ENCODE measurements at regions not wholly inside any gene's neighbourhood (a gene's known extent, or its start where the extent isn't known, plus 50 kb on each side); places are given as distances from the start of the nearest gene placed in this dataset.

DNA sequence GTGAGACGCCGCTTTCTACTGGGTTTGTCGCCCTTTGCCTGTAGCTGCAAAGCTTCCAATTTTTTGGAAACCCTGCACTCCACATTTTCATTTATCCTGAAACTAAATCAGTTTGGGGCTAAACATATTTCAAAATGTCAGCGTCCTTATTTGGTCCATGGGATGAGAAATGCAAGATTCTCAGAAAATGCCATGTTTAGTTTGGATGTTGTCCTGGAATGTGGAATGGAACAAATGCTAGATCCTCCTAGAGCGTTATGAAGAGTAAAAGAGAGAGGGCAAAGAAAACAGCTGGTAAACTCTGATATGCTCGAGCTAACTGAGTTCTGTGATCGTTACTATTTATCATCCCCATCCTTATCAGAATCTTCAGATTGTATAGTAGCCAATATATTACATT, 236.9 kb downstream of the KLF6 start:
- intact Hi-C loops (cut with micrococcal nuclease): no loop called here

DNA sequence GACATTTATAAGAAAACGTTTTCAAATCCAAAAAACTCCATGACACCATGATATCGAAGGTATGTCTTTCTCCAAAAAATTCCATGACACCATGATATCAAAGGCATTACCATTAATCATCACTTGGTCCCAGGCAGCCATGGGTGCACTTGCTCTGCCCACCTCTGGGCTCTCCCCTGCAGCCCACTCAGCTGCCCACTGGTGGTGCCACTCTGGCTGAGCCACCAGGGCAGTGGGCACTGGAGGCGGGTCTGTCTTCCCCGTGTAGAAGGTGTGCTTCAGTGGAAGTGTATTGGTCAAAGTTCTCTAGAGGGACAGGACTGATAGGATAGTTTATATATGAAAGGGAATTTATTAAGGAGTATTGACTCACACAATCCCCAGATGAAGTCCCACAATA, 240.4 kb downstream of the KLF6 start:
- intact Hi-C loops (cut with micrococcal nuclease): no loop called here

DNA sequence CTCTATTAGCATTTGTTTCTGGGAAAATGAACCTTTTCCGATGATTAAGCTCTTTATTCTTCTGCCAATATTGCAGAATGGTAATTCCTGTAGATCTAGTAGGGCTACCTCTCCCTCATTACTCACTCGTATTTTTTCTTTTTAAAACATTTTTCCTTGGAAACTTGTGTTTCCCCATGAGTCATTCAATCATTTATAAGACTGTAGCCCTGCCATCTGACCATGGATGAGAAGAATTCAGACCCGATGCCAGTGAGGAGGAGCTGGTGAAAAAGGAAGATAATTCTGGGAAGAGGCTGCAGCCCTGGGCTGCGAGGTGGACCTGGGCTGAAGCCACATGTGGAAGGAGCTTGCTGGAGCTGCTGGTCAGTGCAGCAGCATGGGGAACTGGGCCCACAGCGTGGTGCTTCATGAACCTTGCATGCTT, 242.8 kb downstream of the KLF6 start:
- intact Hi-C loops (cut with micrococcal nuclease): no loop called here

DNA sequence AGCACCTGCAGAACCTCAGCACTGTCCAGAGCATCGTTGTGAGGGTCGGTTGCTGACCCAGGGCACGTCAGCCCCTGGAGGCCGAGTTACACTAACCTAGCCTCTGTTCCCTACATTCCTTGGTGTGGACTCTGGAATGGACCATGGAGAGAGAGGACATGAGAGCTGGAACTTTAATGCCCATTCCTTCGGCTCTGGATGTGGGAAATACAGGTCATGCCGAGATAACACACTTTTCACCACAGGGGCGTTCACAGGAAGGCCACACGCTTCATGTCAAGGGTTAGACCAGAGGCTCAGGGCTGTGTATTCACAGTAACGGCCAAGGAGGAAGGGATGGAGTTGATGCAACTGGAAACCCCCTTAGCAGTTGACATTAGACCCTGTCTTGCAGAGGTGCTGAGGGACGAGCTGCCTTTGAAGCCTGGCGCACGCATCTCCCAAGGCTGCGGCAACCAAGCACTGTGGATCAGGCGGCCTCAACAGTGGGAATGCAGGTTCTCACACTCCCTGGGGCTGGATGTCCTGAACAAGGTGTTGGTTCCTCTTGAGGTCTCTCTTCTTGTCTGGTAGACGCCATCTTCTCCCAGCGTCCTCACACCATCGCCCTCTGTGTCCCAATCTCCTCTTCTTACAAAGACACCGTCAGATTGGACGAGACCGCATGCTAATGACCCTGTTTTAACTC, 245.2 kb downstream of the KLF6 start:
- intact Hi-C loops (cut with micrococcal nuclease): no loop called here

DNA sequence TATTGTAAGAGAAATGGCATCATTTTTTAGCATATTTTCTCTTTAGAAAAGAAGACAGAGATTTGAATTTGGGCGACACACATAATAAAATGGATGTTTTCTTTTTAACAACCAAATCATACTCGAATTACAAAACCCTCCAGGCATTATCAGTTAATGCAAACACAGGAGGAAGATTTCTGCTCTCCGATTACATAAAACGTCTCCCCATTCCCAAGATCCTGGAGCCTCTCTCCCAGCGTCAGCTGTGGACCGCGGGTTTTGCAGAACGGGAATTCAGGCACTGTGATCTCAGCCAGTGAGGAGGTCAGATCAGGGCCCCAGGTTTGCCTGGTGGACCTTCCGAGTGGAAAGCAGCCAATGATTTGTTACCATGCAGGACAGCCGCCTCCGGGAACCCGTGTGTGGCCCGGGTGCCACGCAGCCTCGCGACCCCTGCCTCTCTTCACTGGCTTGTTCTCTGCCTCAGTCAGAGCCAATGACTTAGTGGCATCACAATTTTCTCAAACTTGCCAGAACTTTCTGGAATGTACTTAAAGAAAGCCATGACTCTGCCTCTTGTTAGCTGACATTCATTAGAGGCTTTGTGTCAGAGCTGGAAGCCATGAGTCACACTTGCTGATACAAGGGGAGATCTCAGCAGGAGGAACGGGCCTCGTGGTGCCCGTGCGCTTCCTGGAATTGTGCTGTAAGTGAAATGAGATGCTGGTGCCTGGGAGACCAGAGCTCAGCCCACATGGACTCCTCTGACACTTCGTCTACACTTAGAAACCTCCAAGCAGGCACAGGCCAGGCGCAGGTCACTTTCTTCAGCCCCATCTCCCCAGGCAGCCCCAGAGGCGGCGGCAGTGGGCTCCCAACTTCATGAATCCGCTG, 246.1 kb downstream of the KLF6 start:
- intact Hi-C loops (cut with micrococcal nuclease): no loop called here

DNA sequence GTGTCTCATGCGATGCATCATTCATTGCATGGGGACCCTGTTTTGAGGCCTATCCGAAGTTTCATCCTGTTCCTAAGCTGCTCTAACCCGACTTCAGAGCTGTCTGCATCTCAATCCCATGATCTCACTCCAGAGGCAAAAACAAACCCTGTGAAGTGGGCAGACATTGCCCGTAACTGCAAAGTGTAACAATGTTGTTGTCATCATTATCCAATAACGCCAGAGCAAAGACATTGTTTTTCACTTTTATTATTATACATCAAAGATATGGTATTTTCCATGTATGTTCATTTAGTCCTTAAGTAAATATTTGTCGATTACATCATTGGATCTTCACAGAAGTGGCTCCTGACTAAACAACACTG, 246.7 kb downstream of the KLF6 start:
- intact Hi-C loops (cut with micrococcal nuclease): no loop called here

DNA sequence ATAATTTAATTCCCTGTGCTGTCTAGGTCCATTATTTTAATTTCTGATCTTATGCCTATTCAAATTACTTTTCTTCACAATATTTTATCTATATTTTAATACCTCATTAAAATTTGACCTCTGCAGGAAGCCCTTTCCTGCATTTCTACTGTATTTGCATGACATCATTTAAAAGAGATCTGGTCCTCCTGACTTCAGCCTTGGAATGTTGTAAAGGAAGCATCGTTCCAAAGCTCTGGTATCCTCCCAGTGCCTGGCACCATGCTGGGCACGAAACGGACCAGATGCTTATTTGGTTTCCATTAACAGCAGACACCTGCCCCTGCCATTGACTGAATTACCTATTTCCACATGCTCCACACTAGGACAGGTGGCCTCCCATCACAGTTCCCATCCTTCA, 247.5 kb downstream of the KLF6 start:
- intact Hi-C loops (cut with micrococcal nuclease): no loop called here

DNA sequence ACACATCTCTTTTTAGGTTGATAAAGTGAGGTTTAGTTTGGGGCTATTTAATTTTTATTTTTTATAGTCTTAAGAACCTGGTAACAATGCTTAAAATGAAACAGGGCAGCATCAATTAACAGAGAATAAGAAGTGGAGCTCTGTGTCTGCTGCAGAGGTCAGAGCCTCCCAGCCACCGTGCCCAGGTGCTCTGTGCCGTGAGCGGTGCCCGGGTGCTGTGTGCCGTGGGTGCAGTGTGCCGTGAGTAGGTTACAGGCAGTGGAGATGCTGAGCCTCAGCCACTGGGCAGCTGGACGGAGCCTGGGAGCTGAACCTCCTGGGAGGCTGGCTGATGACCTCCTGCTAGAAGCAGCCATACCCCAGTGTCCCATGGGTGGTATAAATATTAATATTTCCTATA, 250.0 kb downstream of the KLF6 start:
- intact Hi-C loops (cut with micrococcal nuclease): no loop called here

DNA sequence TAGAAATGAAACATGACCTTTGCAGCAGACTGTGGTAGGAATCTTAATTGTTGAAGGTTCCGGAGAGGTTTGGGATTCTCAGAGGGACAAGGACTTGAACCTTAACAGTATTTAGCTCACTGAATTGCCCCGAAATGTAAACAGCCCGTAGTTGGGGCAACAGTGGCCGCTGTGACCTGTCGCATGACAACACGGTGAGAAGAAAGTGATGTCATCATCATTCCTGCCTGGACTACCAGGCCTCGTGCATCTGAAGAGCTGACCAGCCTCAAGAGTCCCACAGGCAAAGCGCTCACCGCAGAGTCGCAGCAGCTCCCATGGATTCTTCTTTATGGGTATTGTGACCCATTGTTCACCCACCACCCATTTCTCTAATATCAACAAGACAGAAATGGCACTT, 250.6 kb downstream of the KLF6 start:
- intact Hi-C loops (cut with micrococcal nuclease): no loop called here

DNA sequence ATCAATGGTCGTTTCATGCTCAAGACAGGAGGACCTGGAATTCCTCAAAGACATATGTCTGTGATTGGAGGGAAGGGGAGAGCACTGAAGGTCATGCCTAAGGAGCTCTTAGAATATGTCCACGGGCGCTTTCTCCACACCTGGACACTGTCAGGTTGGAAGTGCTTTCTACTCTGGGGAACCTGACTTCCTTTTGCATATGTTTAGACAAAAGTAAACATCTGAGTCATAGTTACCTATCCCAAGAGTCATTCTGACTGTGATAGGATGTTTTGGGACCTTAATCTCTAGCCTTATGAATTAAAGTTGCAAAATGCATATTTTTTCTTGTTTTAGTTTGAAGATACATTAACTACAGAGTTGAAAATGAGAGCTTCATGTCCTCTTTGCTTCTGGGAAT, 251.7 kb downstream of the KLF6 start:
- intact Hi-C loops (cut with micrococcal nuclease): no loop called here

DNA sequence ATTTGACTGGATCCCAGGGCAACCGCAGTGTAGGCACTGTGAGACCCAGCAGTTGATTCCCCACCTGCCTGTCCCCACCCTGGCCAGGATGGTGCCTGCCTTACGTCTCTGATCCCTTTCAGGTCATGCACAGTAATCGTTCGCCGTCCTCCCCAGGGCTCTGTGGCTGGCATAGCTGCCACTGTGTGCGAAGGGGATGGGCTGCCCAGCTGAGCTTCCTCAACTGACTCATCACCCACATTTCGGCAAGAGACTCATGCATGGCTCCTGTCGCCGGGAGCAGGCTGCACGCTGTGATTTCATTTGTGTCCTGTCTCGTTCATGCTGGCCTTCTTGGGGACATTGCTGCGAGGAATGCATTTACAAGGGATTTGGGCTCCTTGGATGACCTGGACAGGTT, 252.4 kb downstream of the KLF6 start:
- intact Hi-C loops (cut with micrococcal nuclease): no loop called here

DNA sequence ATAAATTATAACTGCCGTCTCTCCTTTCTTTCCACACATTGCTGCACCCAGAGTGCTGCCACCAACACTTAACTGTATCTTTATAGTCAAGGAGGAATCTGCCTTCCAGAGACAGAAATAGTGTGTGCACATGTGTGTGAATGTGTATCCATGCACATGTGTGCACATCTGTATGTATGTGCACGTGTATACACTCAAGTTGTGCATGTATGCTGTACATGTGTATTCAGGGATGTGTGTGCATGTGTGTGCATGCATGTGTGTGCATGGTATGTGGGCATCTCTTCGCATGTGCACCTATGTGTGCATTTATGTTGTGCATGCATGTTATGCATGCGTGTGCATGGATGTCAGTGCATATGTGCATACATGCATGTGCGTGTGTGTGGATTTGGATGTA, 253.3 kb downstream of the KLF6 start:
- intact Hi-C loops (cut with micrococcal nuclease): no loop called here

DNA sequence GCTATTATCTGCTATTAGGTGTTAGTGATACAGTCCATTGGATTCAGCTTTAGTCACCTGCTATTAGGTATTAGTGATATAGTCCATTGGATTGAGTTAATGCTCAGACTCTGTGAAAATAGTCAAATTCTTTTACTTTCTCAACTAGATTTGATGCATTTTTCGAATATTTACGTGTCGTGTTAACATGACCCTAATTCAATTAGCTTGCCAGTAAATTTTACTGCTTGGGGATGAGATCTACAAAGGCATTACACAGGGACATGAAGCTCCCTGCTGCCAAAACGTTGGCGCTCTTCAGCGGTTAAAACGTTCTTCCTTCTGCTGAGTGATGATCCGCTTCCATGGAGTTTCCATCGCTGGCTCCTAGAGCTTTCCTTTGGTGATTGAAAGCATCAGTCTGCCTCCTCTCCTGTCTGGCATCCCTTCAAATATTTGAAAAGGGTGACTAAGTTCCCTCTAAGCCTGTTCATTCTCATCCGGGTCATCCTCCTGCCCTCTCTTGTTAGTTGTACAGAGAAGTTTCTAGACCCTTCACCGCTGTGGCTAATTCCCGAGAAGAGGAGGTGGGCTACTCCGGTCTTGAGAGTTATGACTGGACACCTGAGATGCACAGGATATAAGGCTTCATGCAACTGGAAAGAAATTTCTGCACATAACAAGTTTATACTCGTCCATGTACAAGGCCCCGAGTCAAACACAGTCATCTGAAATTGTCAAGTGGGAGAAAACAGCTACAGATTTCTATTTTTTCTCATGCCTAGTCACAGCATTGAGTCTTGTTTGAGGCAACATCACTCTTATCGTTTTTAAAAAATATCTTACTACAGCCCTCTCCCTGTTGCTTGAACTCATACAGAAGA, 254.0 kb downstream of the KLF6 start:
- intact Hi-C loops (cut with micrococcal nuclease): no loop called here

DNA sequence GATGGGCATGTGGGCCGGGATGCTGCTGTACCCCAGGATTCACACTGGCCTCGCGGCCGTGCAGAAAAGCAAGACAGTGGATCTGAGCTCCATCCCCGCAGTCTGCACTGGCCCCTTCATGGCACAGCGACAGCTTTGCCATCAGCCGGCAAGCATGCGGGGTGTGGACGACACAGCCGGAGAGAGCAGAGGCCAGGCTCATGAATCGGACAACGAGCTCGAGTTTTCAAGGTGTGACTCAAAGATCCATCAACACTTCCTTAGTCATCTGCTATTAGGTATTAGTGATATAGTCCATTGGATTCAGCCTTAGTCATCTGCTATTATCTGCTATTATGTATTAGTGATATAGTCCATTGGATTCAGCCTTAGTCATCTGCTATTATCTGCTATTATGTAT, 254.7 kb downstream of the KLF6 start:
- intact Hi-C loops (cut with micrococcal nuclease): no loop called here

DNA sequence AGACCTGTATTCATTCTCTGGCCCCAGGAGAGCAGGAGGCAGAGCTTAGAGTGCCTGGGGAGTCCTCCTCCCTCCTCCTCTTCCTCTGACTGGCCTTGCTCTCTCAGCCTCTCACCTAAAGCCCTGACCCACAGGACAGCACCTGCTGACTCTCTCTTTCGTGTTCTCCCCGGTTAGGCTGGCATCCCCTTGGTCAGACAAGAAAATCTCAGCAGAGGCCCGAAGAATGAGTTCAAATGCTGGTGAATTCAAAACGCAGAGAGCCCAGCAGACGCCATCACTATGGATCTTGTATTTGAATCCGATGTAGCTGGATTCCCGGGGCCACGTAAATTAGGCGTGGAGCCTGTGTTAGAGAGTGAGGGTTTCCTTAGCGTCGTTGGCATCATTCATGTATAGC, 255.3 kb downstream of the KLF6 start:
- intact Hi-C loops (cut with micrococcal nuclease): no loop called here

DNA sequence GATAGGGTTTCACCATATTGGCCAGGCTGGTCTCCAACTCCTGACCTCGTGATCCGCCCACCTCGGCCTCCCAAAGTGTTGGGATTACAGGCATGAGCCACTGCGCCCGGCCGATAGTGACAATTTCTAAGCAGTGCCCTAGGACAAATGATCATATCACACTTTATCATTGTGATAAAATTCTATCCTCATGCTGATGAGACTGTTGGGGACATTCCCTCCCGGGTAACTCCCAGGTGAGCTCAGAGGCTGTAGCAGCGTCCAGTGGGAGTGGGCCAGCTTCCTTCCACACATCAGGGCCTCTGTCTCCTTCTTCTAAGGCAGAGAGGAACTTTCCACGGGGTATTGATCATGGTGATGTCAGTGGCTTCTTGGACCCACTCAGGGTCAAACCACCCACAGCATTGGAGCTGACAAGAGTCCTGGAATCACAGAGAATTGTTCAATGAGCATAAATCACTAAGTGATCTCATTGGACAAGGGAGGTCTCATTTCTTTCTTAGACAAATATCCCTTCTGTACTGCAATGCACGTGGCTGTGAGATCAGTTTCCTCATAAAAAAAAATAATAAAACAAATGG, 256.1 kb downstream of the KLF6 start:
- intact Hi-C loops (cut with micrococcal nuclease): no loop called here

DNA sequence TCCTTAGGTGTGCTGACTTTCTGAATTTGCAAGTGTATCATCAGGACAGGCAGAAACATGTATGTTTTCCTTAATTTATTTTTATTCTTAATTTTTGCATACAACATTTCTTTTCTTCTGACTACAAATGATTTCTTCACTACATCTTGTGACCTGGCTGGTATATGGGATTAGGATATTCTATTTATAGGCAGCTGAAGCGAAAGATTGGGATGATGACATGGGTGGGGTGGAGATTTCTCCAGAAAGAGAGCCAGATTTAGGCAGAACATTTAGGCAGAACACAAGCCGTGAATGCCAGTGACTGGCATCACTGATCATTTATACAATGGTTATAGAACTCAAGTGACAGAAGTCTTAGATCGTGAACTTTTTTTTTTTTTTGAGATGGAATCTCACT, 256.7 kb downstream of the KLF6 start:
- intact Hi-C loops (cut with micrococcal nuclease): no loop called here

DNA sequence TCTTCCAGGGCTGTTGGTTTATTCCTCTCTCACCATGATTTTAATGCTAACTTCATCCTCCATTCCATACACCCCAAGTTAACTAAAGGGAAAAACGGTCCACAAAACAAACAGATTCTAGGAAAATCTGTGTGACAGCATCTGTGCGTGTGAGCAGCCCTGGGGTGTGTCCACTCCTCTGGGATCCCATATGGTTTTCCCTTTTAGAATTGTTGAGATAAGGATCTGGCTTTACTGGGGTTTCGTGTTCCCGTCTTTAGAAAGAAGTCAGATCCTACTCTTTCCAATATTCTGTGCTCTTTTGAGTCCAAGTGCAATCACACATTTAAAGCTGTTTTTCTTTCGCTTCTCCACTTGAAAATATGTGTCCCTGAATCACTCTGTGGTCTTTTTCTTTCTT, 257.1 kb downstream of the KLF6 start:
- intact Hi-C loops (cut with micrococcal nuclease): no loop called here

DNA sequence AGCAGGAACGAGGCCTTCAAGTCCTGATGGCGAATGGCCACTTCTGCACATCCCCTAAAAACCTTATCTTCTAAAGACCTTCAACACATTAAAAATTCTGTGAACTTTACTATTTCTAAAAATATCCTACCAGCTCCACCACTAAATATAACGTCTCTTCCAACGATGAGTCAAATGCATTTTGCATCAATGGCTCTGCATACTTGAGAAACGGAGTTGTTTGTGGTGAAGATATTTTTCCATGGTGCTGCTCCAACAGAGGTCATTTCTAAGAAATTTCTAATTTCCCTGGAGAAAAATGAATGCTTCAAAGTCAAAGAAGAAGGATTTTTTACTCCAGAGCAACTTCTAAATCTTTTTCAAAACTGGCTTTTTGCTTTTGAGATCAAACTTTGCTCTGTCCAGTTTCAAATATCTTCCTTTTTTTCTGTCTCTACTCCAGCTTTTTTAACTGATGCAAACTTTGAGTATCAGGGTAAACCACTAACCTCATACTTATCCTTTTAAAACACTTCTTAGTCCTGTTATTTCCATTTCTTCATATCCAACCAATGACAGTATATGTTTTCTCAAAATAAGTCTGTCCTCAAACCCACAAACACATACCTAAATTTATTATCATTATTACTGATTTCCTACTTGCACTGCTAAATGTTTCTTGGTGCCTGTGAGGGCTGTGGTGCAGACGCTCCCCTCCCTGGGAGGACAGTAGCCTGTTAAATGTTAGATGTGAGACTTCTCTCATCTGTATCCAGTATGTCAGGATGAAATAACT, 258.1 kb downstream of the KLF6 start:
- intact Hi-C loops (cut with micrococcal nuclease): no loop called here

DNA sequence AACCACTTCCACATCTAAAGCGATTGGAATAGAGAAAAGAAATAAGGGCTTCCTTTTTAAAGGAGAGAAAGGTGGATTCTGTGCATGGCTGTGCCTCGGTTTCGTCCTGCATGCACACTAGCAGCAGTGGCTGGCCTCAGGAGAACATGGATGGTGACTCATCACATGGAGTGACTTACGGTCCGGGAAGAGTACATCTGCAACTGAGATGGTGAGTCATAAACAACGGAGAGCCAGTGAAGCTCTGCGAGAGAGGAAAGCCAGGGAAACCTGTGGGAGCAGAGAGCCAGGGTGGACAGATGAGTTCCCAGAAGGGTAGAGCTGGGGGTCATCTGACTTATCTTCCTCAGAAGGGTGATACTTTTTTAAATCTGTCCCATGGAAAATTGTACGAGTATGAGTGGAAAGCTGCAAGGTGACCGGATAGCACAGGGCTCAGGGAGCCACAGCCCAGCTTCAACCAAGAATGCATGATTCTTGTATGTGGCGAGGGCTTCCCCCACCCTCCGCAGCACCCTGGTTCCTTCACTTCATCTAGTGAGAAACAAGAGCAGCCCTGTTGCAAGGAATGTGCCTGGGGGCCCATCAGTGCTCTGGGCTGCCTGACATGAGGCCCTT, 259.1 kb downstream of the KLF6 start:
- intact Hi-C loops (cut with micrococcal nuclease): no loop called here

Data from T-helper 2 cell treated with Interferon-gamma antibody and Interleukin-4, amounts not matched to agents 100 ng/mL and 5 ng/mL, for 36 hours (primary cell).